SH-SY5Y (cell line): ENCODE measurements at regions not wholly inside any gene's neighbourhood (a gene's known extent, or its start where the extent isn't known, plus 50 kb on each side); places are given as distances from the start of the nearest gene placed in this dataset.

Experiments used
- GATA2 ChIP-seq: IDR thresholded peaks from 2 replicates; pipeline ENCODE4 v1.6.1; 2011; ENCODE audit warnings: mild to moderate bottlenecking, low read depth, low read length
- GATA3 ChIP-seq: IDR thresholded peaks from 2 replicates; pipeline ENCODE4 v1.6.1; 2011; ENCODE audit warnings: low read depth, mild to moderate bottlenecking, low read length, moderate library complexity

GRCh38 chr3:35079403-35079802 lies 559.9 kb upstream of the ARPP21 start:
- TF ChIP-seq GATA3 (no peak), GATA2 (no peak)
